AML-193 (cell line): ENCODE measurements at regions not wholly inside any gene's neighbourhood (a gene's known extent, or its start where the extent isn't known, plus 50 kb on each side); places are given as distances from the start of the nearest gene placed in this dataset.
A peak's percentile ranks its signal among the peaks of the same experiment; 100 is the strongest.
"Not testable (repeated sequence)": the region's sequence is repeated elsewhere in the genome, so short reads cannot be mapped to it uniquely, and the experiment has no call there.

Experiments used
- DNase-seq, 2 experiments: peaks; one replicate each; lab custom pipeline; 2025; lab: John Stamatoyannopoulos, UW

GRCh38 chr10:8311526-8312070 is 257.1 kb downstream of the GATA3 start:
- no peak for DNase-seq

- no peak for DNase-seq
Measured at GRCh38 chr10:8312079-8312478, 257.6 kb downstream of the GATA3 start.

GRCh38 chr10:8312781-8313180 is 258.3 kb downstream of the GATA3 start:
- DNase-seq, result no peak

- no peak for DNase-seq
Measured at GRCh38 chr10:8314486-8314885, 260.0 kb downstream of the GATA3 start.

GRCh38 chr10:8315619-8316021 is 261.1 kb downstream of the GATA3 start:
- DNase-seq, result no peak

- no peak for DNase-seq
Measured at GRCh38 chr10:8316284-8316683, 261.8 kb downstream of the GATA3 start.

- DNase-seq, result not testable (repeated sequence)
Measured at GRCh38 chr10:8318429-8318828, 263.9 kb downstream of the GATA3 start.

GRCh38 chr10:8318956-8319355 is 264.5 kb downstream of the GATA3 start:
- DNase-seq, result no peak

- DNase-seq, result no peak
Measured at GRCh38 chr10:8319704-8320103, 265.2 kb downstream of the GATA3 start.

- DNase-seq, result no peak
Measured at GRCh38 chr10:8321990-8322389, 267.5 kb downstream of the GATA3 start.

- DNase-seq, result peak in 1 of 2 experiments; percentile 9
Measured at GRCh38 chr10:8323428-8324054, 269.1 kb downstream of the GATA3 start.

- no peak for DNase-seq
Measured at GRCh38 chr10:8325024-8325980, 270.8 kb downstream of the GATA3 start.

- no peak for DNase-seq
Measured at GRCh38 chr10:8326396-8327139, 272.1 kb downstream of the GATA3 start.

GRCh38 chr10:8327140-8327423 is 272.6 kb downstream of the GATA3 start:
- DNase-seq, result no peak

GRCh38 chr10:8331387-8331786 is 276.9 kb downstream of the GATA3 start:
- no peak for DNase-seq

- peak; percentile 15 to 34 for DNase-seq
Measured at GRCh38 chr10:8331896-8332729, 277.6 kb downstream of the GATA3 start.

GRCh38 chr10:8332730-8333111 is 278.2 kb downstream of the GATA3 start:
- DNase-seq, result no peak

- DNase-seq, result no peak
Measured at GRCh38 chr10:8334631-8335030, 280.1 kb downstream of the GATA3 start.

- no peak for DNase-seq
Measured at GRCh38 chr10:8336629-8337331, 282.3 kb downstream of the GATA3 start.

GRCh38 chr10:8337332-8337651 is 282.8 kb downstream of the GATA3 start:
- DNase-seq, result no peak

- DNase-seq, result no peak
Measured at GRCh38 chr10:8338177-8338766, 283.8 kb downstream of the GATA3 start.
